ENCODE measurements at regions not wholly inside any gene's neighbourhood (a gene's known extent, or its start where the extent isn't known, plus 50 kb on each side); places are given as distances from the start of the nearest gene placed in this dataset.

GRCh38 chr12:23356927-23357708 is 592.4 kb downstream of the SOX5 start:
- TF ChIP-seq, protein P1, sequence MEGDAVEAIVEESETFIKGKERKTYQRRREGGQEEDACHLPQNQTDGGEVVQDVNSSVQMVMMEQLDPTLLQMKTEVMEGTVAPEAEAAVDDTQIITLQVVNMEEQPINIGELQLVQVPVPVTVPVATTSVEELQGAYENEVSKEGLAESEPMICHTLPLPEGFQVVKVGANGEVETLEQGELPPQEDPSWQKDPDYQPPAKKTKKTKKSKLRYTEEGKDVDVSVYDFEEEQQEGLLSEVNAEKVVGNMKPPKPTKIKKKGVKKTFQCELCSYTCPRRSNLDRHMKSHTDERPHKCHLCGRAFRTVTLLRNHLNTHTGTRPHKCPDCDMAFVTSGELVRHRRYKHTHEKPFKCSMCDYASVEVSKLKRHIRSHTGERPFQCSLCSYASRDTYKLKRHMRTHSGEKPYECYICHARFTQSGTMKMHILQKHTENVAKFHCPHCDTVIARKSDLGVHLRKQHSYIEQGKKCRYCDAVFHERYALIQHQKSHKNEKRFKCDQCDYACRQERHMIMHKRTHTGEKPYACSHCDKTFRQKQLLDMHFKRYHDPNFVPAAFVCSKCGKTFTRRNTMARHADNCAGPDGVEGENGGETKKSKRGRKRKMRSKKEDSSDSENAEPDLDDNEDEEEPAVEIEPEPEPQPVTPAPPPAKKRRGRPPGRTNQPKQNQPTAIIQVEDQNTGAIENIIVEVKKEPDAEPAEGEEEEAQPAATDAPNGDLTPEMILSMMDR (optimal IDR thresholded peaks at IDR 0.05 in 1 of 3, IDR thresholded peaks at IDR 0.05 in 1 of 3, conservative IDR thresholded peaks at IDR 0.05 in 1 of 3; ENCODE audit: extremely low read depth in 1 of 3, insufficient read depth in 2 of 3, low read length in 3 of 3), result no peak
- TF ChIP-seq EZH2 (IDR thresholded peaks at IDR 0.05; ENCODE audit: low read length), result no peak

All from keratinocyte (primary cell).